Colonic mucosa (tissue), 4 donors: ENCODE measurements at regions not wholly inside any gene's neighbourhood (a gene's known extent, or its start where the extent isn't known, plus 50 kb on each side); places are given as distances from the start of the nearest gene placed in this dataset.

Experiments used
- DNase-seq: peaks from one replicate; pipeline ENCODE4 v3.0.0-alpha.2; 2020
- H3K27ac ChIP-seq: fragments of 200-600 bp; one replicate; pipeline ENCODE4 v1.8.0; 2021
- H3K27me3 ChIP-seq: fragments of 200-600 bp; one replicate; pipeline ENCODE4 v1.8.0; 2021
- H3K36me3 ChIP-seq: fragments of 200-600 bp; one replicate; pipeline ENCODE4 v1.8.0; 2021
- H3K4me1 ChIP-seq: fragments of 200-600 bp; one replicate; pipeline ENCODE4 v1.8.0; 2021; ENCODE audit warnings: mild to moderate bottlenecking
- H3K4me3 ChIP-seq: fragments of 200-600 bp; one replicate; pipeline ENCODE4 v1.8.0; 2021
- H3K9ac ChIP-seq, 2 donors: one replicate each; pipeline ENCODE4 v1.7.0; 2013; ENCODE audit warnings: control low read depth in 2 of 2, low read depth in 2 of 2, low read length in 2 of 2
- H3K9me3 ChIP-seq: fragments of 200-600 bp; one replicate; pipeline ENCODE4 v1.8.0; 2021
- CTCF ChIP-seq: fragments of 200-600 bp; IDR thresholded peaks from one replicate; pipeline ENCODE4 v1.8.0; 2022; ENCODE audit warnings: antibody characterized with exemption, mild to moderate bottlenecking
- intact Hi-C: fragments of 100-400 bp; cut with DNase I; formaldehyde crosslinking; loops from one replicate; pipeline ENCODE4 v1.14.1; 2022
- donor health status: healthy.
- donor health status: DM: no; HTN: no; CAD: no.
- donor health status: DM: no; HTN: no; CAD: no.

- intact Hi-C loops = no loop called here
- DNase-seq = no peak
- H3K4me3 ChIP-seq = no peak overlapping the region
- H3K36me3 ChIP-seq = no peaks in the 10 kb centered on the region
- TF ChIP-seq CTCF = no peak
- H3K4me1 ChIP-seq = no peaks in the 10 kb centered on the region
- no peaks in the 10 kb centered on the region for H3K9me3 ChIP-seq
- H3K9ac ChIP-seq = no peak overlapping the region
- no peaks in the 10 kb centered on the region for H3K27me3 ChIP-seq
- H3K27ac ChIP-seq = no peak overlapping the region
These were observed 92.5 kb upstream of the HDGFL1 start for GRCh38 chr6:22476811-22477390.

- H3K36me3 ChIP-seq = no peaks in the 10 kb centered on the region
- H3K27me3 ChIP-seq = no peaks in the 10 kb centered on the region
- no peak overlapping the region for H3K4me3 ChIP-seq
- no peak overlapping the region for H3K9ac ChIP-seq
- no peak for DNase-seq
- intact Hi-C loops = no loop called here
- H3K9me3 ChIP-seq = no peaks in the 10 kb centered on the region
- no peak for TF ChIP-seq CTCF
- no peaks in the 10 kb centered on the region for H3K4me1 ChIP-seq
- H3K27ac ChIP-seq = no peak overlapping the region
These were observed 72.1 kb upstream of the HDGFL1 start for GRCh38 chr6:22497276-22497675.

GRCh38 chr6:22499815-22500214 is 69.6 kb upstream of the HDGFL1 start:
- no peaks in the 10 kb centered on the region for H3K27me3 ChIP-seq
- no peaks in the 10 kb centered on the region for H3K36me3 ChIP-seq
- TF ChIP-seq CTCF = no peak
- H3K9me3 ChIP-seq = no peaks in the 10 kb centered on the region
- DNase-seq = no peak
- intact Hi-C loops = no loop called here
- H3K27ac ChIP-seq = no peak overlapping the region
- no peak overlapping the region for H3K9ac ChIP-seq
- H3K4me1 ChIP-seq = no peaks in the 10 kb centered on the region
- no peak overlapping the region for H3K4me3 ChIP-seq

- Histone ChIP-seq H3K9ac (no peak overlapping the region), H3K27me3 (no peaks in the 10 kb centered on the region), H3K4me1 (no peaks in the 10 kb centered on the region), H3K4me3 (no peak overlapping the region), H3K9me3 (no peaks in the 10 kb centered on the region), H3K36me3 (no peaks in the 10 kb centered on the region), H3K27ac (no peak overlapping the region)
- no peak for TF ChIP-seq CTCF
- intact Hi-C loops = no loop called here
- no peak for DNase-seq
These were observed 62.9 kb upstream of the HDGFL1 start for GRCh38 chr6:22506496-22506895.

- Histone ChIP-seq H3K4me1 (no peaks in the 10 kb centered on the region), H3K27ac (no peak overlapping the region), H3K9me3 (no peaks in the 10 kb centered on the region), H3K36me3 (no peaks in the 10 kb centered on the region), H3K27me3 (no peaks in the 10 kb centered on the region), H3K9ac (no peak overlapping the region), H3K4me3 (no peak overlapping the region)
- DNase-seq = no peak
- intact Hi-C loops = no loop called here
- TF ChIP-seq CTCF = no peak
These were observed 56.5 kb upstream of the HDGFL1 start for GRCh38 chr6:22512686-22513427.
